GM12891 (cell line): ENCODE measurements at regions not wholly inside any gene's neighbourhood (a gene's known extent, or its start where the extent isn't known, plus 50 kb on each side); places are given as distances from the start of the nearest gene placed in this dataset.
"Not testable (repeated sequence)": the region's sequence is repeated elsewhere in the genome, so short reads cannot be mapped to it uniquely, and the experiment has no call there.

Source experiments
- DNase-seq: peaks from one replicate; pipeline ENCODE4 v3.0.0; 2011; ENCODE audit warnings: low spot score; ENCODE audit not compliant: insufficient read length
- FAIRE-seq: peaks from 2 replicates; lab custom pipeline; 2011; peaks lifted over from hg19 to GRCh38; lab: Jason Lieb, UNC
- PAX5 ChIP-seq: IDR thresholded peaks from 2 replicates; pipeline ENCODE4 v1.6.1; 2011; ENCODE audit warnings: low read length, moderate library complexity, mild to moderate bottlenecking; ENCODE audit not compliant: insufficient read depth, severe bottlenecking
- POLR2A ChIP-seq: IDR thresholded peaks from 2 replicates; pipeline ENCODE4 v1.6.1; 2011; ENCODE audit warnings: low read depth, low read length, control low read depth
- POLR2AphosphoS5 ChIP-seq: IDR thresholded peaks from 2 replicates; pipeline ENCODE4 v1.6.1; 2011; ENCODE audit warnings: low read depth, low read length, control low read depth
- POU2F2 ChIP-seq: IDR thresholded peaks from 2 replicates; pipeline ENCODE4 v1.6.1; 2011; ENCODE audit warnings: low read depth, mild to moderate bottlenecking, control low read depth, low read length, moderate library complexity
- SPI1 ChIP-seq: IDR thresholded peaks from 2 replicates; pipeline ENCODE4 v1.6.1; 2011; ENCODE audit warnings: low read depth, low read length, control low read depth
- TAF1 ChIP-seq: IDR thresholded peaks from 2 replicates; pipeline ENCODE4 v1.6.1; 2011; ENCODE audit warnings: low read depth, low read length, control low read depth

DNA sequence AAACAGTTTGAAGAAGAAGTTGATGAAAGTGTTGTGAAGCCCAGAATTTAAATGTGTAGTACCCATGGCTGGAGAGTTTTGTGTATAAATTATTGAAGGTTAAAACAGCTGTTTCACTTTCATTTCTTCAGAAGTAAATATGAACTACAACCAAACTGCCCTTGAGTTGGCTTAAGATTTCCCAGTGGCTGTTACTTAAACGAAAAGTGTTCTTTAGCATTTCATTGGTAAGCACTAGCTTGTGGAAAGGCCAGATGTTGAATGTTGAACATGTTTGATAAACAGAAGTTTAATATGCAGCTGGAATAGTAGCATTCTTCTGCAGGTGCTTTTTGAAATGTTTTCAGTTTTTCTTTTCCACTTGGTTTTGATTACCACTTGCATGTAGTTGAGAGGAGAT lies 83.2 kb upstream of the TNRC6B start:
- FAIRE-seq (peak; percentile 81), DNase-seq (no peak)
- TF ChIP-seq TAF1: no peak

DNA sequence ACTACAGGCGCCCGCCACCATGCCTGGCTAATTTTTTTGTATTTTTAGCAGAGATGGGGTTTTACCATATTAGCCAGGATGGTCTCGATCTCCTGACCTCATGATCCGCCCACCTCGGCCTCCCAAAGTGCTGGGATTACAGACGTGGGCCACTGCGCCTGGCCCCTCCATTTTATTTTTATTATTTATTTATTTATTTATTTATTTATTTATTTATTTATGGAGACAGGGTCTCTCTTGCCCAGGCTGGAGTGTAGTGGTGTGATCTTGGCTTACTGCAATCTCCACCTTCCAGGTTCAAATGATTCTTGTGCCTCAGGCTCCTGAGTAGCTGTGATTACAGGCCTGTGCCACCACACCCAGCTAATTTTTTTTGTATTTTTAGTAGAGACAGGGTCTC lies 77.8 kb upstream of the TNRC6B start:
- FAIRE-seq, DNase-seq: not testable (repeated sequence)

DNA sequence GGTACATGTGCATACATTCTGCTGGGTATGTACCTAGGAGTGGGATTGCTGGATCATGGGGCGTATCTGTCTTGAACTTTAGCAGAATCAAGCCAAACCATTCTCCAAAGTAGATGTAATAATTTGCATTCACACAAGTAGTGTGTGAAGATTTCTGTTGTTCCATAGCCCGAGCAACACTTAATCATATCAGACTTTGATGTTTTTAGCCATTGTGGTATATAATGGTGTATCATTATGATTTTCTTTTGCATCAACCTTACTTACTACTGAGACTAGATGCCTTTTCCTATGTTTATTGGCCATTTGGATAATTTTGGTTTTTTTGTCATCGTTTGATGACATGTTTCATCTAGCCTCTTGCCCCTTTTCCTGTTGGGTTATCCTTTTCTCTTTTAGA lies 72.0 kb upstream of the TNRC6B start:
- TF ChIP-seq TAF1: no peak
- no peak for TF ChIP-seq POU2F2
- no peak for TF ChIP-seq POLR2AphosphoS5
- TF ChIP-seq PAX5: no peak
- no peak for TF ChIP-seq POLR2A
- TF ChIP-seq SPI1: no peak
- no peak for DNase-seq
- no peak for FAIRE-seq

- TF ChIP-seq POLR2AphosphoS5 (no peak), SPI1 (no peak), TAF1 (no peak), PAX5 (no peak), POU2F2 (no peak), POLR2A (no peak)
- FAIRE-seq (no peak), DNase-seq (no peak)
Measured at GRCh38 chr22:40107244-40107643, 70.5 kb upstream of the TNRC6B start.

DNA sequence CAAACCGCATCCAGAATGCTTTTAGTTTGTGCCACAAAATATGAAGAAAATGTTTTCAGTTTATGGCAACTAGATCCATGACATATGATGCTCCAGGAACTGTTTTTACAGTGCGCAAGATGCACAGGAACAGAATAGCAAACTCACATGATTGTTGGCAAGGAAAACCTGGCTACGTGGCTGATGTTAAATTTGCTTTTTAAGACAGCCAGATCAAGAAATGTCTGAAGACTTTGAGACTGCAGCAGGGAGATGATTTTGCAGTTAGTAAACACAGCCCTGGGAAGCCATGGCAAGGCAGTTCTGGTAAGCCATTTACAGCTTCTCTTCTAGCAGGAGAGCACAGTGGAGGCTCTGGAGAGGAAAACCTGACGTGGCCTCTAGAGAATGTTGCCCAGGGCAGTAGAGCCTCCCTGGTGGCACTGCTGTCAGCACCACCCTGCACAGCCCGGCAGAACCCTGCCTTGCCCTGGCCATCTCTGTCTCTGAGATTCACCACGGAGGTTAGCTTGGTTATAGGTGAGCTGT lies 69.8 kb upstream of the TNRC6B start:
- FAIRE-seq: peak; percentile 76
- DNase-seq: no peak
- TF ChIP-seq TAF1 (no peak), SPI1 (no peak), POLR2A (no peak), POU2F2 (no peak), PAX5 (no peak), POLR2AphosphoS5 (no peak)

DNA sequence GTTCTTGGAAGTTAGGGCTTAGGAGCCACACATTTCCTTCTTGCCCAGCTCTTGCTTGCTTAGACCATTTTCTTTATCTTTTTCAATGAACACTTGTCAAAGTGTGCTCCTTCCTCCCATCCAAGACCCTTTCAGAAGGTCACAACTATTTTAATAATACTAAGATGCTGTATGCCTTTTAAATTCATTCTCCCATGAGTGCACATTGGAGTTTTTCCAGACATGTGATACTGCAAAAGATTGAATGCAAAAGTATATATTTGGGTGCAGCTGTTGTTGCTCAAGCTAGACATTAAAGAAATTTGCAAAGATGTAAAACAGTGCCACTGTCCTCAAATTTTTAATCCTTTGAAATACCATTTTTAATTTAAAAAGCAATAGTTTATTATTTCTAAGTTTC lies 69.3 kb upstream of the TNRC6B start:
- DNase-seq (no peak), FAIRE-seq (no peak)
- no peak for TF ChIP-seq POLR2A
- TF ChIP-seq SPI1: no peak
- TF ChIP-seq POLR2AphosphoS5: no peak
- TF ChIP-seq PAX5: no peak
- no peak for TF ChIP-seq POU2F2
- TF ChIP-seq TAF1: no peak

- not testable (repeated sequence) for FAIRE-seq, DNase-seq
Measured at GRCh38 chr22:40108926-40109325, 68.8 kb upstream of the TNRC6B start.

GRCh38 chr22:40111451-40111850 lies 66.3 kb upstream of the TNRC6B start:
- no peak for FAIRE-seq
- no peak for DNase-seq
- TF ChIP-seq SPI1 (no peak), POLR2A (no peak), POLR2AphosphoS5 (no peak), POU2F2 (no peak), PAX5 (no peak), TAF1 (no peak)

GRCh38 chr22:40112595-40112994 lies 65.1 kb upstream of the TNRC6B start:
- FAIRE-seq (no peak), DNase-seq (no peak)
- TF ChIP-seq TAF1: no peak
- TF ChIP-seq POU2F2: no peak
- no peak for TF ChIP-seq POLR2A
- no peak for TF ChIP-seq POLR2AphosphoS5
- TF ChIP-seq SPI1: no peak
- no peak for TF ChIP-seq PAX5

- FAIRE-seq (no peak), DNase-seq (no peak)
- no peak for TF ChIP-seq TAF1
- TF ChIP-seq SPI1: no peak
- TF ChIP-seq POU2F2: no peak
- no peak for TF ChIP-seq POLR2A
- no peak for TF ChIP-seq PAX5
- no peak for TF ChIP-seq POLR2AphosphoS5
Measured at GRCh38 chr22:40113696-40114095, 64.0 kb upstream of the TNRC6B start.

DNA sequence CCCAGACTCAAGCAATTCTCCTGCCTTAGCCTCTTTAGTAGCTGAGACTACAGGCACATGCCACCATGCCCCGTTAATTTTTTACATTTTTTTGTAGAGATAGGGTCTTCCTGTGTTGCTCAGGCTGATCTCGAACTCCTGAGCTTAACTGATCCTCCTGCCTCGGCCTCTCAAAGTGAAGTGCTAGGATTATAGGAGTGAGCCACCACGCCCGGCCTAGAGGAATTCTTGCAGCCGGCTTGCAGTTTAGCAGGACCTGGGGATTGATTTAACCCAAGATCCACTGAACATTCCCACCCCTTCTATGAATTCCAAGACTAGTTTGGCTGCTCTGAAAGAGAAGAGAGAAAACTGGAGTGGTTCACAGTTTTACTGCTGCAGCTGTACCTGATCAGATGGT lies 63.3 kb upstream of the TNRC6B start:
- DNase-seq (no peak), FAIRE-seq (no peak)
- TF ChIP-seq SPI1 (no peak), PAX5 (no peak), TAF1 (no peak), POLR2A (no peak), POU2F2 (no peak), POLR2AphosphoS5 (no peak)
